ENCODE measurements at regions not wholly inside any gene's neighbourhood (a gene's known extent, or its start where the extent isn't known, plus 50 kb on each side); places are given as distances from the start of the nearest gene placed in this dataset.

DNA sequence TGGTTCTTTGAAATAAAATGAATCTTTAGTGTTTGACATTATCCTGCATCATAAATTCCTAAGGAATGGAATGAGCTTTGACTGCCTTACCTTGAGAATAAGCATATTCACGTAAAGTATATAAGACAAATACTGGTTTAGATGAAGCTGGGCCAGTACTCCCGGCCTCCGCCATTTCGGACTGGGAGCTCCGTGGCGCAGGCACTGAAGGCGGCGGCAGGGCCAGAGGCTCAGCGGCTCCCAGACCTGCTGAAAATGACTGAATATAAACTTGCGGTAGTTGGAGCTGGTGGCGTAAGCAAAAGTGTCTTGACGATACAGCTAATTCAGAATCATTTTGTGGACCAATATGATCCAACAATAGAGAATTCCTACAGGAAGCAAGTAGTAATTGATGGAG lies 76.2 kb upstream of the FAM83B start:
- no peak overlapping the region for H3K4me3 ChIP-seq
- no peaks in the 10 kb centered on the region for H3K9me3 ChIP-seq
- no peaks in the 10 kb centered on the region for H3K36me3 ChIP-seq
- intact Hi-C loops (cut with DNase I; ENCODE audit: low total_unique reads) = no loop called here
- TF ChIP-seq POLR2A (IDR thresholded peaks at IDR 0.05) = no peak
- TF ChIP-seq, protein P1, sequence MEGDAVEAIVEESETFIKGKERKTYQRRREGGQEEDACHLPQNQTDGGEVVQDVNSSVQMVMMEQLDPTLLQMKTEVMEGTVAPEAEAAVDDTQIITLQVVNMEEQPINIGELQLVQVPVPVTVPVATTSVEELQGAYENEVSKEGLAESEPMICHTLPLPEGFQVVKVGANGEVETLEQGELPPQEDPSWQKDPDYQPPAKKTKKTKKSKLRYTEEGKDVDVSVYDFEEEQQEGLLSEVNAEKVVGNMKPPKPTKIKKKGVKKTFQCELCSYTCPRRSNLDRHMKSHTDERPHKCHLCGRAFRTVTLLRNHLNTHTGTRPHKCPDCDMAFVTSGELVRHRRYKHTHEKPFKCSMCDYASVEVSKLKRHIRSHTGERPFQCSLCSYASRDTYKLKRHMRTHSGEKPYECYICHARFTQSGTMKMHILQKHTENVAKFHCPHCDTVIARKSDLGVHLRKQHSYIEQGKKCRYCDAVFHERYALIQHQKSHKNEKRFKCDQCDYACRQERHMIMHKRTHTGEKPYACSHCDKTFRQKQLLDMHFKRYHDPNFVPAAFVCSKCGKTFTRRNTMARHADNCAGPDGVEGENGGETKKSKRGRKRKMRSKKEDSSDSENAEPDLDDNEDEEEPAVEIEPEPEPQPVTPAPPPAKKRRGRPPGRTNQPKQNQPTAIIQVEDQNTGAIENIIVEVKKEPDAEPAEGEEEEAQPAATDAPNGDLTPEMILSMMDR (IDR thresholded peaks at IDR 0.05) = no peak
- H3K27me3 ChIP-seq = no peaks in the 10 kb centered on the region
- no peaks in the 10 kb centered on the region for H3K4me1 ChIP-seq
- H3K27ac ChIP-seq = no peak overlapping the region
- DNase-seq = no peak

DNA sequence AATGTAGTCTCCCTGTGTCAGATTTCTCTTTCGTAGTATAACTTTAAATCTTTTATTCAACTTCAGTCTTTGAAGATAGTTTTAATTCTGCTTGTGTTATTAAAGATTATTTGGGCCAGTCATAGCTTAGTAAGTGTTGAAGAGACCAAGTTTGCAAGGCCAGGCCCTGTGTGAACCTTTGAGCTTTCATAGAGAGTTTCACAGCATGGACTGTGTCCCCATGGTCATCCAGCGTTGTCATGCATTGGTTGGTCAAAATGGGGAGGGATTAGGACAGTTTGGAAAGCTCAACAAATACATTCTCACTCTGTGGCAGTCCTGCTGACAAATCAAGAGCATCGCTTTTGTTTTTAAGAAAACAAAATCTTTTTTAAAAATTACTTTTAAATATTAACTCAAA lies 74.6 kb upstream of the FAM83B start:
- no peaks in the 10 kb centered on the region for H3K27me3 ChIP-seq
- intact Hi-C loops (cut with DNase I; ENCODE audit: low total_unique reads) = no loop called here

DNA sequence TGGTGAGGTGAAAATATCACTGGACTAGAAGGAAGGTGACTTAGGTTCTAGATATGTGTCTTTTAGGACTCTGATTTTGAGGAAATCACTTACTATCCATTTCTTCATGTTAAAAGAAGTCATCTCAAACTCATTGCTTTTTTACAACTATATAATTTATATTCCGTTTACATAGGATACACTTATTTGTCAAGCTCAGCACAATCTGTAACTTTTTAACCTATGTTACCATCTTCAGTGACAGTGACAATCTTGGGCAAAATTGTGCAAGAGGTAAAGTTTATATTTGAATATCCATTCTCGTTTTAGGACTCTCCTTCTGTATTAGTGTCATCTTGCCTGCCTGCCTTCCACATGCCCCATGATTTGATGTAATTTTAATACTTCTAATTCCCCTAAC lies 74.0 kb upstream of the FAM83B start:
- TF ChIP-seq, protein P1 (IDR thresholded peaks at IDR 0.05) = no peak
- no peak for TF ChIP-seq POLR2A (IDR thresholded peaks at IDR 0.05)
- H3K27me3 ChIP-seq = no peaks in the 10 kb centered on the region
- no peak overlapping the region for H3K27ac ChIP-seq
- no peaks in the 10 kb centered on the region for H3K4me1 ChIP-seq
- no peak overlapping the region for H3K4me3 ChIP-seq
- no peak for DNase-seq
- no peaks in the 10 kb centered on the region for H3K9me3 ChIP-seq
- no peaks in the 10 kb centered on the region for H3K36me3 ChIP-seq
- intact Hi-C loops (cut with DNase I; ENCODE audit: low total_unique reads) = no loop called here

More for the DNA sequence above, 74.6 kb upstream of the FAM83B start:
- Histone ChIP-seq H3K4me1 (no peaks in the 10 kb centered on the region), H3K27ac (no peak overlapping the region), H3K36me3 (no peaks in the 10 kb centered on the region), H3K9me3 (no peaks in the 10 kb centered on the region), H3K4me3 (no peak overlapping the region)
- DNase-seq = no peak
- TF ChIP-seq, protein P1 (IDR thresholded peaks at IDR 0.05) = no peak
- no peak for TF ChIP-seq POLR2A (IDR thresholded peaks at IDR 0.05)

DNA sequence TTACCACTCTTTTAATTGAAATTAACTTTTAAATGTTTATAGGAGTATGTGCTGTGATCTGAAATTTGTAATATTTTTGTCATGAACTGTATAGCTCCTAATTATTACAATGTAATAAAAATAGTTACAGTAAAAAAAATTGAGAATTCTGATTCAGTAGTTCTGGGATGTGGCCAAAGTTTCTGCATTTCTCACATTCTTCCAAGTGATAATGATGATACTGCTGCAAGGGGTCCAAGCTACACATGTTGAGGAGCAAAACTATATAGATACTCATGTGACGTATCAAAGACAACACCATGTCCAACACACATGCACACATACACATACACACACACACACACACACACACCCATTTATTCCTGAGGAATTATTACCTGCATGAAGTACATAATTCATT lies 71.0 kb upstream of the FAM83B start:
- intact Hi-C loops (cut with DNase I; ENCODE audit: low total_unique reads) = no loop called here
- TF ChIP-seq, protein P1 (IDR thresholded peaks at IDR 0.05) = no peak
- TF ChIP-seq POLR2A (IDR thresholded peaks at IDR 0.05) = no peak
- H3K4me3 ChIP-seq = no peak overlapping the region
- no peaks in the 10 kb centered on the region for H3K36me3 ChIP-seq
- H3K27me3 ChIP-seq = no peaks in the 10 kb centered on the region
- no peaks in the 10 kb centered on the region for H3K4me1 ChIP-seq
- H3K9me3 ChIP-seq = no peaks in the 10 kb centered on the region
- no peak overlapping the region for H3K27ac ChIP-seq
- DNase-seq = no peak

DNA sequence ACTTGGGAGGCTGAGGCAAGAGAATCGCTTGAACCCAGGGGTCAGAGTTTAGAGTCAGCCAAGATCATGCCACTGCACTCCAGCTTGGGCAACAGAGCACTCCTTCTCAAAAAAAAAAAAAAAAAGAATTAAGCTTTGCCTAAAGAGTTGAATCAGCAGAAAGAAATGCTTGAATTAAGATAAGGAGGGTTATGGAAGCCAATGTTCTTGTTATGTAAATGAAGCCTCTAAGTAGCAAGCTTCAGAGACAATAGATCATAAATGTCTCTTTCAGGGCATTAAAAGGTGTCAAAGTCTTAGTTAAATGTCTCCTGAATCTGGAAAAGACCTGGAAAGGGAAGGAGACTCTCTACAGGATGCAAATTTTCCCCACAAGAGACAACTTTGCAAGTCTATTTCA lies 69.7 kb upstream of the FAM83B start:
- Histone ChIP-seq H3K9me3 (no peaks in the 10 kb centered on the region), H3K27me3 (no peaks in the 10 kb centered on the region), H3K4me3 (no peak overlapping the region), H3K4me1 (no peaks in the 10 kb centered on the region), H3K36me3 (no peaks in the 10 kb centered on the region), H3K27ac (no peak overlapping the region)
- intact Hi-C loops (cut with DNase I; ENCODE audit: low total_unique reads) = no loop called here
- DNase-seq = no peak
- TF ChIP-seq, protein P1 (IDR thresholded peaks at IDR 0.05) = no peak
- TF ChIP-seq POLR2A (IDR thresholded peaks at IDR 0.05) = no peak

Data from uterus (tissue), 3 donors.